ENCODE measurements at regions not wholly inside any gene's neighbourhood (a gene's known extent, or its start where the extent isn't known, plus 50 kb on each side); places are given as distances from the start of the nearest gene placed in this dataset.

- H3K4me3 ChIP-seq (ENCODE audit: low read depth, low read length), result no peak overlapping the region
- H3K9me3 ChIP-seq (ENCODE audit: control insufficient read depth in 2 of 2, low read length in 2 of 2), result no peaks in the 10 kb centered on the region
- no peaks in the 10 kb centered on the region for H3K36me3 Mint-ChIP-seq
- DNase-seq, result no peak
- H3K4me1 Mint-ChIP-seq, result no peaks in the 10 kb centered on the region
- H3K27me3 Mint-ChIP-seq, result no peaks in the 10 kb centered on the region
- no peak overlapping the region for H3K27ac Mint-ChIP-seq
- peaks cover 0 to 13% (median 7%) of the 10 kb centered on the region in 7 donors for H3K9me3 Mint-ChIP-seq
- H3K4me3 Mint-ChIP-seq, result no peak overlapping the region
- no peak for ATAC-seq (ENCODE audit: low read depth in 2 of 2)
- H3K36me3 ChIP-seq (ENCODE audit: control insufficient read depth, insufficient read depth, low read length), result no peaks in the 10 kb centered on the region
- no peaks in the 10 kb centered on the region for H3K4me1 ChIP-seq (ENCODE audit: control insufficient read depth, insufficient read depth, low read length, poor library complexity, severe bottlenecking)
- H3K27me3 ChIP-seq (ENCODE audit: control insufficient read depth, insufficient read depth, low read length), result no peaks in the 10 kb centered on the region
- no peak overlapping the region for H3K27ac ChIP-seq (ENCODE audit: insufficient read depth, low read length, poor library complexity, severe bottlenecking)
Measured at GRCh38 chr5:86112249-86112648, 505.5 kb upstream of the COX7C start.

- DNase-seq (no peak), ATAC-seq (ENCODE audit: low read depth in 2 of 2) (no peak)
- H3K4me1 Mint-ChIP-seq, result no peaks in the 10 kb centered on the region
- peaks cover 0 to 8% (median 4%) of the 10 kb centered on the region in 7 donors for H3K9me3 Mint-ChIP-seq
- no peaks in the 10 kb centered on the region for H3K27me3 Mint-ChIP-seq
- no peak overlapping the region for H3K4me3 ChIP-seq (ENCODE audit: low read depth, low read length)
- no peaks in the 10 kb centered on the region for H3K9me3 ChIP-seq (ENCODE audit: control insufficient read depth in 2 of 2, low read length in 2 of 2)
- H3K27ac Mint-ChIP-seq, result no peak overlapping the region
- H3K4me3 Mint-ChIP-seq, result no peak overlapping the region
- no peaks in the 10 kb centered on the region for H3K4me1 ChIP-seq (ENCODE audit: control insufficient read depth, insufficient read depth, low read length, poor library complexity, severe bottlenecking)
- no peaks in the 10 kb centered on the region for H3K36me3 ChIP-seq (ENCODE audit: control insufficient read depth, insufficient read depth, low read length)
- H3K27ac ChIP-seq (ENCODE audit: insufficient read depth, low read length, poor library complexity, severe bottlenecking), result no peak overlapping the region
- H3K36me3 Mint-ChIP-seq, result no peaks in the 10 kb centered on the region
- no peaks in the 10 kb centered on the region for H3K27me3 ChIP-seq (ENCODE audit: control insufficient read depth, insufficient read depth, low read length)
Measured at GRCh38 chr5:86115164-86115563, 502.6 kb upstream of the COX7C start.

- Mint-ChIP-seq H3K27me3 (no peaks in the 10 kb centered on the region), H3K4me1 (no peaks in the 10 kb centered on the region), H3K9me3 (peaks cover 0 to 12% (median 3%) of the 10 kb centered on the region in 7 donors), H3K4me3 (no peak overlapping the region), H3K27ac (no peak overlapping the region), H3K36me3 (no peaks in the 10 kb centered on the region)
- Histone ChIP-seq H3K9me3 (ENCODE audit: control insufficient read depth in 2 of 2, low read length in 2 of 2) (no peaks in the 10 kb centered on the region), H3K27ac (ENCODE audit: insufficient read depth, low read length, poor library complexity, severe bottlenecking) (no peak overlapping the region), H3K4me3 (ENCODE audit: low read depth, low read length) (no peak overlapping the region), H3K36me3 (ENCODE audit: control insufficient read depth, insufficient read depth, low read length) (no peaks in the 10 kb centered on the region), H3K4me1 (ENCODE audit: control insufficient read depth, insufficient read depth, low read length, poor library complexity, severe bottlenecking) (no peaks in the 10 kb centered on the region), H3K27me3 (ENCODE audit: control insufficient read depth, insufficient read depth, low read length) (no peaks in the 10 kb centered on the region)
- no peak for DNase-seq
- ATAC-seq (ENCODE audit: low read depth in 2 of 2), result no peak
Measured at GRCh38 chr5:86118542-86118941, 499.2 kb upstream of the COX7C start.

- Histone ChIP-seq H3K4me1 (ENCODE audit: control insufficient read depth, insufficient read depth, low read length, poor library complexity, severe bottlenecking) (no peaks in the 10 kb centered on the region), H3K27me3 (ENCODE audit: control insufficient read depth, insufficient read depth, low read length) (no peaks in the 10 kb centered on the region), H3K4me3 (ENCODE audit: low read depth, low read length) (no peak overlapping the region), H3K27ac (ENCODE audit: insufficient read depth, low read length, poor library complexity, severe bottlenecking) (no peak overlapping the region), H3K36me3 (ENCODE audit: control insufficient read depth, insufficient read depth, low read length) (no peaks in the 10 kb centered on the region), H3K9me3 (ENCODE audit: control insufficient read depth in 2 of 2, low read length in 2 of 2) (no peaks in the 10 kb centered on the region)
- no peak overlapping the region for H3K27ac Mint-ChIP-seq
- DNase-seq (no peak), ATAC-seq (ENCODE audit: low read depth in 2 of 2) (no peak)
- H3K36me3 Mint-ChIP-seq, result no peaks in the 10 kb centered on the region
- no peak overlapping the region for H3K4me3 Mint-ChIP-seq
- H3K4me1 Mint-ChIP-seq, result no peaks in the 10 kb centered on the region
- H3K9me3 Mint-ChIP-seq, result peaks cover 0 to 9% (median 2%) of the 10 kb centered on the region in 7 donors
- H3K27me3 Mint-ChIP-seq, result no peaks in the 10 kb centered on the region
Measured at GRCh38 chr5:86124333-86124732, 493.4 kb upstream of the COX7C start.

- H3K27ac ChIP-seq (ENCODE audit: insufficient read depth, low read length, poor library complexity, severe bottlenecking), result no peak overlapping the region
- H3K27me3 ChIP-seq (ENCODE audit: control insufficient read depth, insufficient read depth, low read length), result no peaks in the 10 kb centered on the region
- no peaks in the 10 kb centered on the region for H3K9me3 ChIP-seq (ENCODE audit: control insufficient read depth in 2 of 2, low read length in 2 of 2)
- H3K27ac Mint-ChIP-seq, result no peak overlapping the region
- ATAC-seq (ENCODE audit: low read depth in 2 of 2), result no peak
- no peaks in the 10 kb centered on the region for H3K36me3 Mint-ChIP-seq
- no peaks in the 10 kb centered on the region for H3K4me1 Mint-ChIP-seq
- H3K4me3 Mint-ChIP-seq, result no peak overlapping the region
- peaks cover 0 to 9% (median 2%) of the 10 kb centered on the region in 7 donors for H3K9me3 Mint-ChIP-seq
- H3K4me1 ChIP-seq (ENCODE audit: control insufficient read depth, insufficient read depth, low read length, poor library complexity, severe bottlenecking), result no peaks in the 10 kb centered on the region
- DNase-seq, result no peak
- H3K27me3 Mint-ChIP-seq, result peaks cover 4% of the 10 kb centered on the region
- H3K4me3 ChIP-seq (ENCODE audit: low read depth, low read length), result no peak overlapping the region
- H3K36me3 ChIP-seq (ENCODE audit: control insufficient read depth, insufficient read depth, low read length), result no peaks in the 10 kb centered on the region
Measured at GRCh38 chr5:86125731-86126601, 491.8 kb upstream of the COX7C start.

- Mint-ChIP-seq H3K9me3 (no peaks in the 10 kb centered on the region), H3K4me1 (no peaks in the 10 kb centered on the region), H3K36me3 (no peaks in the 10 kb centered on the region), H3K4me3 (no peak overlapping the region), H3K27me3 (peaks cover 4% of the 10 kb centered on the region), H3K27ac (no peak overlapping the region)
- Histone ChIP-seq H3K27me3 (ENCODE audit: control insufficient read depth, insufficient read depth, low read length) (no peaks in the 10 kb centered on the region), H3K9me3 (ENCODE audit: control insufficient read depth in 2 of 2, low read length in 2 of 2) (no peaks in the 10 kb centered on the region), H3K4me3 (ENCODE audit: low read depth, low read length) (no peak overlapping the region), H3K36me3 (ENCODE audit: control insufficient read depth, insufficient read depth, low read length) (no peaks in the 10 kb centered on the region), H3K4me1 (ENCODE audit: control insufficient read depth, insufficient read depth, low read length, poor library complexity, severe bottlenecking) (no peaks in the 10 kb centered on the region), H3K27ac (ENCODE audit: insufficient read depth, low read length, poor library complexity, severe bottlenecking) (no peak overlapping the region)
- DNase-seq, result no peak
- ATAC-seq (ENCODE audit: low read depth in 2 of 2), result no peak
Measured at GRCh38 chr5:86127696-86128095, 490.0 kb upstream of the COX7C start.

- H3K27ac ChIP-seq (ENCODE audit: insufficient read depth, low read length, poor library complexity, severe bottlenecking), result no peak overlapping the region
- ATAC-seq (ENCODE audit: low read depth in 2 of 2), result no peak
- no peaks in the 10 kb centered on the region for H3K36me3 Mint-ChIP-seq
- DNase-seq, result no peak
- H3K27me3 Mint-ChIP-seq, result peaks cover 4% of the 10 kb centered on the region
- no peaks in the 10 kb centered on the region for H3K9me3 ChIP-seq (ENCODE audit: control insufficient read depth in 2 of 2, low read length in 2 of 2)
- H3K4me3 Mint-ChIP-seq, result no peak overlapping the region
- H3K9me3 Mint-ChIP-seq, result no peaks in the 10 kb centered on the region
- no peak overlapping the region for H3K27ac Mint-ChIP-seq
- no peaks in the 10 kb centered on the region for H3K36me3 ChIP-seq (ENCODE audit: control insufficient read depth, insufficient read depth, low read length)
- no peak overlapping the region for H3K4me3 ChIP-seq (ENCODE audit: low read depth, low read length)
- no peaks in the 10 kb centered on the region for H3K4me1 ChIP-seq (ENCODE audit: control insufficient read depth, insufficient read depth, low read length, poor library complexity, severe bottlenecking)
- H3K27me3 ChIP-seq (ENCODE audit: control insufficient read depth, insufficient read depth, low read length), result no peaks in the 10 kb centered on the region
- no peaks in the 10 kb centered on the region for H3K4me1 Mint-ChIP-seq
Measured at GRCh38 chr5:86129009-86129408, 488.7 kb upstream of the COX7C start.

- Mint-ChIP-seq H3K4me3 (no peak overlapping the region), H3K27me3 (no peaks in the 10 kb centered on the region), H3K4me1 (no peaks in the 10 kb centered on the region), H3K27ac (no peak overlapping the region), H3K36me3 (no peaks in the 10 kb centered on the region), H3K9me3 (peaks cover 0 to 3% (median 0%) of the 10 kb centered on the region in 7 donors)
- ATAC-seq (ENCODE audit: low read depth in 2 of 2) (no peak), DNase-seq (no peak)
- no peaks in the 10 kb centered on the region for H3K4me1 ChIP-seq (ENCODE audit: control insufficient read depth, insufficient read depth, low read length, poor library complexity, severe bottlenecking)
- H3K9me3 ChIP-seq (ENCODE audit: control insufficient read depth in 2 of 2, low read length in 2 of 2), result no peaks in the 10 kb centered on the region
- no peaks in the 10 kb centered on the region for H3K27me3 ChIP-seq (ENCODE audit: control insufficient read depth, insufficient read depth, low read length)
- H3K4me3 ChIP-seq (ENCODE audit: low read depth, low read length), result no peak overlapping the region
- H3K36me3 ChIP-seq (ENCODE audit: control insufficient read depth, insufficient read depth, low read length), result no peaks in the 10 kb centered on the region
- no peak overlapping the region for H3K27ac ChIP-seq (ENCODE audit: insufficient read depth, low read length, poor library complexity, severe bottlenecking)
Measured at GRCh38 chr5:86137297-86137696, 480.4 kb upstream of the COX7C start.
